ENCODE measurements at regions not wholly inside any gene's neighbourhood (a gene's known extent, or its start where the extent isn't known, plus 50 kb on each side); places are given as distances from the start of the nearest gene placed in this dataset.

DNA sequence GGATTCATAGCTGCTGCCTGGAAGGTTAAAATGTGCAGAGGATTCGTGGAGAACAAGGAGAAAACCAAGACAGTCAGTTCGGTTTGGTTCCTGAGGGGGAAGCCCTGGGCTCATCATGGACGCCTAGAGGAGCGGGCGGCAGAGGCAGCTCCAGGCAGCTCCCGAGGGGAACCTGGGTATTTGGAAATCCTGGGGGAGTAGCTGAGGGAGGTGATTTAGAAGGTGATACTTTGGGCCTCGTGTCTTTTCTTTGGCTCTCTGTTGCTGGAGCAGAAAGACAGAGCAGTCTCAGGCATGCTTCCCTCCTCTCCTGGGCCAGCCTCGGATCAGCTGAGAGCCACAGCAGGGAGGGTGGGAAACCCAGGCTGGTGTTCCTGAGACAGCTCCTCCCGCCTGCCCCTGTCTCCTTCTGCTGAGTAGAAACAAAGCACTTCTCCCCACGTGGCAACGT, 139.5 kb downstream of the DLL1 start:
- TF ChIP-seq, protein P1, sequence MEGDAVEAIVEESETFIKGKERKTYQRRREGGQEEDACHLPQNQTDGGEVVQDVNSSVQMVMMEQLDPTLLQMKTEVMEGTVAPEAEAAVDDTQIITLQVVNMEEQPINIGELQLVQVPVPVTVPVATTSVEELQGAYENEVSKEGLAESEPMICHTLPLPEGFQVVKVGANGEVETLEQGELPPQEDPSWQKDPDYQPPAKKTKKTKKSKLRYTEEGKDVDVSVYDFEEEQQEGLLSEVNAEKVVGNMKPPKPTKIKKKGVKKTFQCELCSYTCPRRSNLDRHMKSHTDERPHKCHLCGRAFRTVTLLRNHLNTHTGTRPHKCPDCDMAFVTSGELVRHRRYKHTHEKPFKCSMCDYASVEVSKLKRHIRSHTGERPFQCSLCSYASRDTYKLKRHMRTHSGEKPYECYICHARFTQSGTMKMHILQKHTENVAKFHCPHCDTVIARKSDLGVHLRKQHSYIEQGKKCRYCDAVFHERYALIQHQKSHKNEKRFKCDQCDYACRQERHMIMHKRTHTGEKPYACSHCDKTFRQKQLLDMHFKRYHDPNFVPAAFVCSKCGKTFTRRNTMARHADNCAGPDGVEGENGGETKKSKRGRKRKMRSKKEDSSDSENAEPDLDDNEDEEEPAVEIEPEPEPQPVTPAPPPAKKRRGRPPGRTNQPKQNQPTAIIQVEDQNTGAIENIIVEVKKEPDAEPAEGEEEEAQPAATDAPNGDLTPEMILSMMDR (conservative IDR thresholded peaks at IDR 0.05): no peak
- TF ChIP-seq ZFX (IDR thresholded peaks at IDR 0.05): no peak

All from C4-2B (cell line).